HCT116 (cell line): ENCODE measurements at regions not wholly inside any gene's neighbourhood (a gene's known extent, or its start where the extent isn't known, plus 50 kb on each side); places are given as distances from the start of the nearest gene placed in this dataset.
"Not testable (repeated sequence)": the region's sequence is repeated elsewhere in the genome, so short reads cannot be mapped to it uniquely, and the experiment has no call there.

ENCODE experiments used
- ATAC-seq: fragments of 200-7000 bp; cut with Tn5 transposase; 2 replicates; pipeline ENCODE4 v1.9.1; 2020; ENCODE audit warnings: mild to moderate bottlenecking, moderate library complexity
- BruUV-seq: library from RNA; stranded (reverse); fragments of 400-500 nt; replicated peaks from 2 replicates; lab custom pipeline; 2021; lab: Mats Ljungman, UMichigan
- CTCF ChIA-PET: fragments of 300-600 bp; sonication (Branson Sonifier 250); formaldehyde crosslinking; loops from one replicate; lab custom pipeline; 2021; ENCODE audit warnings: antibody characterized with exemption; lab: Charles Lee
- POLR2A ChIA-PET: fragments of 300-600, 350-600 bp; sonication (Branson Sonifier 250); formaldehyde crosslinking; loops from one replicate; lab custom pipeline; 2021; ENCODE audit warnings: antibody characterized with exemption; lab: Charles Lee
- RAD21 ChIA-PET, 2 experiments: fragments of 300-600 bp; sonication (Branson Sonifier 250); formaldehyde crosslinking; loops; one replicate each; lab custom pipeline; 2023; ENCODE audit warnings: low total read pairs in 2 of 2; ENCODE audit not compliant: uncharacterized antibody in 2 of 2, unreplicated experiment in 2 of 2, low non-redundant PET in 1 of 2; lab: Charles Lee
- DNase-seq: peaks from one replicate; pipeline ENCODE4 v3.0.0-alpha.2; 2010; ENCODE audit warnings: low read depth, low spot score
- H2AFZ ChIP-seq: fragments of 200-600 bp; shearing (Covaris generic), sonication (generic); 2 replicates; pipeline ENCODE4 v1.6.1; 2017; ENCODE audit warnings: low read depth, mixed run types, mixed read lengths, antibody characterized with exemption, low read length; ENCODE audit not compliant: poor library complexity, severe bottlenecking
- H3K27ac ChIP-seq: 2 replicates; pipeline ENCODE4 v1.5.1; 2012; ENCODE audit warnings: low read depth, low read length
- H3K27me3 ChIP-seq: fragments of 200-600 bp; sonication (generic); 2 replicates; pipeline ENCODE4 v1.6.1; 2016; ENCODE audit warnings: mixed run types, low read length, mixed read lengths; ENCODE audit not compliant: insufficient read depth
- H3K36me3 ChIP-seq, 2 experiments: fragments of 200-500 bp in 1 of 2; fragments of 200-600 bp in 1 of 2; sonication (Bioruptor generic) in 1 of 2; sonication (generic) in 1 of 2; 2 replicates each; pipeline versions ENCODE4 v1.5.1 to v1.6.1; 2014 to 2016; ENCODE audit warnings: low read length in 2 of 2, inconsistent platforms in 1 of 2, mixed read lengths in 1 of 2, mixed run types in 1 of 2; ENCODE audit not compliant: insufficient read depth in 2 of 2, control insufficient read depth in 1 of 2
- H3K4me1 ChIP-seq, 2 experiments: fragments of 200-600 bp in 1 of 2; sonication (generic) in 1 of 2; 2 replicates each; pipeline versions ENCODE4 v1.5.1 to v1.6.1; 2012 to 2017; ENCODE audit warnings: low read length in 2 of 2, inconsistent platforms in 1 of 2, mild to moderate bottlenecking in 1 of 2, mixed read lengths in 1 of 2, mixed run types in 1 of 2, moderate library complexity in 1 of 2; ENCODE audit not compliant: insufficient read depth in 2 of 2, control insufficient read depth in 1 of 2
- H3K4me2 ChIP-seq: fragments of 200-600 bp; sonication (generic); 2 replicates; pipeline ENCODE4 v1.6.1; 2017; ENCODE audit warnings: mixed run types, low read length, mixed read lengths
- H3K4me3 ChIP-seq, 2 experiments: fragments of 200-600 bp in 1 of 2; sonication (generic) in 1 of 2; replicated peaks in 1 of 2; 2 replicates each; pipeline ENCODE4 v1.5.1; 2011 to 2016; ENCODE audit warnings: low read length in 2 of 2, control low read depth in 1 of 2, low read depth in 1 of 2, mild to moderate bottlenecking in 1 of 2, mixed read lengths in 1 of 2, mixed run types in 1 of 2
- H3K79me2 ChIP-seq: fragments of 200-600 bp; sonication (generic); 2 replicates; pipeline ENCODE4 v1.6.1; 2017; ENCODE audit warnings: mild to moderate bottlenecking, mixed run types, low read length, moderate library complexity, mixed read lengths; ENCODE audit not compliant: insufficient read depth
- H3K9ac ChIP-seq: fragments of 200-600 bp; sonication (generic); 2 replicates; pipeline ENCODE4 v1.6.1; 2016; ENCODE audit warnings: low read length, mixed read lengths
- H3K9me2 ChIP-seq: fragments of 200-600 bp; sonication (generic), shearing (Covaris generic); 2 replicates; pipeline ENCODE4 v1.6.1; 2017; ENCODE audit warnings: mixed run types, mild to moderate bottlenecking, moderate library complexity; ENCODE audit not compliant: insufficient read depth
- H3K9me3 ChIP-seq, 2 experiments: fragments of 200-500 bp in 1 of 2; fragments of 200-600 bp in 1 of 2; sonication (Bioruptor generic) in 1 of 2; sonication (generic) in 1 of 2; 2 replicates each; pipeline ENCODE4 v1.6.1; 2014 to 2017; ENCODE audit warnings: low read length in 2 of 2, mixed read lengths in 2 of 2, inconsistent platforms in 1 of 2, low read depth in 1 of 2, mild to moderate bottlenecking in 1 of 2, mixed run types in 1 of 2, moderate library complexity in 1 of 2; ENCODE audit not compliant: control insufficient read depth in 1 of 2, insufficient read depth in 1 of 2
- H4K20me1 ChIP-seq: fragments of 200-600 bp; sonication (generic), shearing (Covaris generic); 2 replicates; pipeline ENCODE4 v1.6.1; 2017; ENCODE audit warnings: mixed run types, mild to moderate bottlenecking, moderate library complexity; ENCODE audit not compliant: insufficient read depth
- CBX3 ChIP-seq: IDR thresholded peaks from 2 replicates; pipeline ENCODE4 v1.6.1; 2012; ENCODE audit warnings: low read depth
- EGR1 ChIP-seq: IDR thresholded peaks from 2 replicates; pipeline ENCODE4 v1.6.1; 2012; ENCODE audit warnings: low read depth
- EZH2 ChIP-seq: fragments of 200-600 bp; sonication (generic); IDR thresholded peaks from 2 replicates; pipeline ENCODE4 v1.6.1; 2017; ENCODE audit warnings: antibody characterized with exemption, mixed run types
- EZH2phosphoT487 ChIP-seq: fragments of 200-600 bp; IDR thresholded peaks from 2 replicates; pipeline ENCODE4 v1.6.1; 2018; ENCODE audit warnings: antibody characterized with exemption, borderline replicate concordance
- JUND ChIP-seq: IDR thresholded peaks from 2 replicates; pipeline ENCODE4 v1.6.1; 2012
- POLR2A ChIP-seq: IDR thresholded peaks from 2 replicates; pipeline ENCODE4 v1.7.0; 2011; ENCODE audit warnings: borderline replicate concordance; ENCODE audit not compliant: insufficient read depth, insufficient read length; ENCODE audit errors: extremely low read depth
- POLR2AphosphoS5 ChIP-seq: IDR thresholded peaks from 2 replicates; pipeline ENCODE4 v1.6.1; 2011; ENCODE audit warnings: mild to moderate bottlenecking, low read depth, low read length, moderate library complexity
- YY1 ChIP-seq: IDR thresholded peaks from 2 replicates; pipeline ENCODE4 v1.6.1; 2011; ENCODE audit warnings: low read length, low read depth, moderate library complexity, mild to moderate bottlenecking; ENCODE audit not compliant: insufficient replicate concordance; ENCODE audit errors: extremely low read depth
- ZFX ChIP-seq: fragments of 450-650 bp; IDR thresholded peaks from 2 replicates; pipeline ENCODE4 v1.6.1; 2017
- intact Hi-C: fragments of 100-400 bp; cut with micrococcal nuclease; formaldehyde crosslinking; loops from 2 replicates; pipeline ENCODE4 v1.10.0; 2022
- TF ChIP-seq, protein P1 (sequence below), 3 experiments: fragments of 200-600 bp in 1 of 3; sonication (generic) in 1 of 3; IDR thresholded peaks in 2 of 3; conservative IDR thresholded peaks in 1 of 3; 2 replicates each; pipeline ENCODE4 v1.5.1; 2012 to 2017; ENCODE audit warnings: low read depth in 2 of 3, low read length in 2 of 3, antibody characterized with exemption in 1 of 3, borderline replicate concordance in 1 of 3, control low read depth in 1 of 3, mild to moderate bottlenecking in 1 of 3, mixed read lengths in 1 of 3, mixed run types in 1 of 3, moderate library complexity in 1 of 3; ENCODE audit not compliant: insufficient read depth in 1 of 3

DNA sequence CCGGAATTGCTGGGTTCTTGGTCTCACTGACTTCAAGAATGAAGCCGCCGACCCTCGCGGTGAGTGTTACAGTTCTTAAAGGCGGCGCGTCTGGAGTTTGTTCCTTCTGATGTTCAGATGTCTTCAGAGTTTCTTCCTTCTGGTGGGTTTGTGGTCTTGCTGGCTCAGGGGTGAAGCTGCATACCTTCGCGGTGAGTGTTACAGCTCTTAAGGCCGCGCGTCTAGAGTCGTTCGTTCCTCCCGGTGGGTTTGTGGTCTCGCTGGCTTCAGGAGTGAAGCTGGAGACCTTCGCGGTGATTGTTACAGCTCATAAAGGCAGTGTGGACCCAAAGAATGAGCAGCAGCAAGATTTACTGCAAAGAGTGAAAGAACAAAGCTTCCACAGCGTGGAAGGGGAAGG is 792.1 kb upstream of the CCDC179 start:
- H3K9me2 ChIP-seq, H3K27ac ChIP-seq, RAD21 ChIA-PET, POLR2A ChIA-PET, H3K4me2 ChIP-seq, H3K9ac ChIP-seq, intact Hi-C loops, H3K4me1 ChIP-seq, ATAC-seq, BruUV-seq, H3K27me3 ChIP-seq, H4K20me1 ChIP-seq, H3K36me3 ChIP-seq, H3K4me3 ChIP-seq, H3K9me3 ChIP-seq, DNase-seq, CTCF ChIA-PET, H3K79me2 ChIP-seq, H2AFZ ChIP-seq: not testable (repeated sequence)

DNA sequence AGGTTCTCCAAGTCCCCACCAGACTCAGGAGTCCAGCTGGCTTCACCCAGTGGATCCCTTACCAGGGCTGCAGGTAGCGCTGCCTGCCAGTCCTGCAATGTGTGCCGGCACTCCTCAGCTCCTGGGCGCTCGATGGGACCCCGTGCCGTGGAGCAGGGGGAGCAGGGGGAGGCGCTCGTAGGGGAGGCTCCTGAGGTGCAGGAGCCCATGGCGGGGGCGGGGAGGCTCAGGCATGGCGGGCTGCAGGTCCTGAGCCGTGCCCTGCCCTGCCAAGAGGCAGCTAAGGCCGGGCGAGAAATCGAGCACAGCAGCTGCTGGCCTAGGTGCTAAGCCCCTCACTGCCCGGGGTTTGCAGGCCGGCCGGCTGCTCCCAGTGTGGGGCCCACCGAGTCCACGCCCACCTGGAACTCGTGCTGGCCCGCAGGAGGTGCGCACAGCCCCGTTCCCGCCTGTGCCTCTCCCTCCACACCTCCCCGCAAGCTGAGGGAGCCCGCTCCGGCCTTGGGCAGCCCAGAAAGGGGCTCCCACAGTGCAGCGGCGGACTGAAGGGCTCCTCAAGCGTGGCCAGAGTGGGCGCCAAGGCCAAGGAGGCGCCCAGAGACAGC is 792.9 kb upstream of the CCDC179 start:
- Histone ChIP-seq H3K9ac (no peak overlapping the region), H3K36me3 (no peaks in the 10 kb centered on the region), H3K4me2 (no peak overlapping the region), H3K4me1 (no peaks in the 10 kb centered on the region), H3K79me2 (no peaks in the 10 kb centered on the region), H3K4me3 (no peak overlapping the region), H3K9me2 (no peaks in the 10 kb centered on the region), H2AFZ (no peak overlapping the region), H3K27me3 (no peaks in the 10 kb centered on the region), H4K20me1 (no peaks in the 10 kb centered on the region), H3K9me3 (peaks cover 0 to 5% of the 10 kb centered on the region in 2 experiments; a peak in 2 of 4 replicates), H3K27ac (no peak overlapping the region)
- ATAC-seq (no peak), DNase-seq (no peak)
- ChIA-PET RAD21 (no interaction called here), CTCF (no interaction called here), POLR2A (no interaction called here)
- TF ChIP-seq, protein P1, sequence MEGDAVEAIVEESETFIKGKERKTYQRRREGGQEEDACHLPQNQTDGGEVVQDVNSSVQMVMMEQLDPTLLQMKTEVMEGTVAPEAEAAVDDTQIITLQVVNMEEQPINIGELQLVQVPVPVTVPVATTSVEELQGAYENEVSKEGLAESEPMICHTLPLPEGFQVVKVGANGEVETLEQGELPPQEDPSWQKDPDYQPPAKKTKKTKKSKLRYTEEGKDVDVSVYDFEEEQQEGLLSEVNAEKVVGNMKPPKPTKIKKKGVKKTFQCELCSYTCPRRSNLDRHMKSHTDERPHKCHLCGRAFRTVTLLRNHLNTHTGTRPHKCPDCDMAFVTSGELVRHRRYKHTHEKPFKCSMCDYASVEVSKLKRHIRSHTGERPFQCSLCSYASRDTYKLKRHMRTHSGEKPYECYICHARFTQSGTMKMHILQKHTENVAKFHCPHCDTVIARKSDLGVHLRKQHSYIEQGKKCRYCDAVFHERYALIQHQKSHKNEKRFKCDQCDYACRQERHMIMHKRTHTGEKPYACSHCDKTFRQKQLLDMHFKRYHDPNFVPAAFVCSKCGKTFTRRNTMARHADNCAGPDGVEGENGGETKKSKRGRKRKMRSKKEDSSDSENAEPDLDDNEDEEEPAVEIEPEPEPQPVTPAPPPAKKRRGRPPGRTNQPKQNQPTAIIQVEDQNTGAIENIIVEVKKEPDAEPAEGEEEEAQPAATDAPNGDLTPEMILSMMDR (IDR thresholded peaks at IDR 0.05 in 2 of 3, conservative IDR thresholded peaks at IDR 0.05 in 1 of 3; ENCODE audit: borderline replicate concordance in 1 of 3, insufficient read depth in 1 of 3, low read depth in 2 of 3, low read length in 2 of 3): no peak
- no peak for TF ChIP-seq JUND
- no peak for TF ChIP-seq EGR1
- no peak for TF ChIP-seq POLR2AphosphoS5
- no peak for TF ChIP-seq CBX3
- no peak for TF ChIP-seq EZH2phosphoT487
- no peak for TF ChIP-seq EZH2
- no peak for TF ChIP-seq ZFX
- TF ChIP-seq YY1: no peak
- no peak for TF ChIP-seq POLR2A
- intact Hi-C loops: no loop called here
- BruUV-seq: no TSS peak
